ENCODE measurements at regions not wholly inside any gene's neighbourhood (a gene's known extent, or its start where the extent isn't known, plus 50 kb on each side); places are given as distances from the start of the nearest gene placed in this dataset.

DNA sequence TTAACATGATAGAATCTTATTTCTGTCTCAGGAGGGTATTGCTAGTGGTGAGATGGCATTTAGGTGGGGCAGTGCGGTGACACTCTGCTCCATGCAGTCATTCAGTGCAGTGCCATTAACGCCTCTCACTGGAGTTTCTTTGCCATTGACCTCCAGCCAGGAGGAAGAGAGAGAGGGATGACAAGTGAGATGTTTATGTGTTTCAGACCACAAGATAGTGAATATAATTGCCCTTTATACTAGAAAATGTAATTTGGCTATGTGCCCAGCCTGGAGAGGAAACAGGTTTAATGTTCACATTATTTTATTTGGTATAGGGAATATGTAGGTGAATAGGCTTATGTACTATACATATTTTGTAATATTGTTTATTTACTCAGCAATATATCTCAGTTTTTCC lies 84.5 kb downstream of the ZIC1 start:
- WGBS, 2 donors = 70 to 72% methylated on average over 2 of the region's 2 CpGs
- DNase-seq (no peak), ATAC-seq (ENCODE audit: low FRiP score in 2 of 2) (no peak)
- Histone ChIP-seq H3K27me3 (no peaks in the 10 kb centered on the region), H3K9me3 (no peaks in the 10 kb centered on the region), H3K36me3 (no peaks in the 10 kb centered on the region), H3K4me3 (no peak overlapping the region), H3K27ac (no peak overlapping the region), H3K4me1 (no peaks in the 10 kb centered on the region)
- TF ChIP-seq EP300 (IDR thresholded peaks at IDR 0.05) = no peak
- no peak for TF ChIP-seq POLR2AphosphoS5 (IDR thresholded peaks at IDR 0.05)
- no peak for TF ChIP-seq POLR2A (IDR thresholded peaks at IDR 0.05)
- TF ChIP-seq, protein P1, sequence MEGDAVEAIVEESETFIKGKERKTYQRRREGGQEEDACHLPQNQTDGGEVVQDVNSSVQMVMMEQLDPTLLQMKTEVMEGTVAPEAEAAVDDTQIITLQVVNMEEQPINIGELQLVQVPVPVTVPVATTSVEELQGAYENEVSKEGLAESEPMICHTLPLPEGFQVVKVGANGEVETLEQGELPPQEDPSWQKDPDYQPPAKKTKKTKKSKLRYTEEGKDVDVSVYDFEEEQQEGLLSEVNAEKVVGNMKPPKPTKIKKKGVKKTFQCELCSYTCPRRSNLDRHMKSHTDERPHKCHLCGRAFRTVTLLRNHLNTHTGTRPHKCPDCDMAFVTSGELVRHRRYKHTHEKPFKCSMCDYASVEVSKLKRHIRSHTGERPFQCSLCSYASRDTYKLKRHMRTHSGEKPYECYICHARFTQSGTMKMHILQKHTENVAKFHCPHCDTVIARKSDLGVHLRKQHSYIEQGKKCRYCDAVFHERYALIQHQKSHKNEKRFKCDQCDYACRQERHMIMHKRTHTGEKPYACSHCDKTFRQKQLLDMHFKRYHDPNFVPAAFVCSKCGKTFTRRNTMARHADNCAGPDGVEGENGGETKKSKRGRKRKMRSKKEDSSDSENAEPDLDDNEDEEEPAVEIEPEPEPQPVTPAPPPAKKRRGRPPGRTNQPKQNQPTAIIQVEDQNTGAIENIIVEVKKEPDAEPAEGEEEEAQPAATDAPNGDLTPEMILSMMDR (IDR thresholded peaks at IDR 0.05) = no peak

DNA sequence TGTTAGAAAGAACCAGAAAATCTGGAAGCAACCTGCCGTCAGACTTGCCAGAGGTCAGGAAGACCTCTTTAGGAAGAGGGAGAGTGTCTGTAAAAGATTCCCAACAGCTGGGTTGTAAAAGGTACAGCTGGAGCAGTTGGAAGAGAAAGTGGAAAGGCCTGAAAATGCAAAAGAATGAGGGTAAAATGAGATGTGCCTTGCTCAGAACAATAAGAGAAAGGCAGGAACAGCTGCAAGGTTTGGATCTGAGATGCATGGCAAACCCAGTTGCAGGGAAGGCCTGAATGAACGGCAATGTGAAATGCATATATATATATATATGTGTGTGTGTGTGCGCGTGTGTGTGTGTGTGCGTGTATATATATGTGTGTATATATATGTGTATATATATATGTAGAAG lies 88.1 kb downstream of the ZIC1 start:
- no peaks in the 10 kb centered on the region for H3K4me1 ChIP-seq
- ATAC-seq (ENCODE audit: low FRiP score in 2 of 2) = no peak
- H3K4me3 ChIP-seq = no peak overlapping the region
- H3K27ac ChIP-seq = no peak overlapping the region
- H3K36me3 ChIP-seq = no peaks in the 10 kb centered on the region
- H3K27me3 ChIP-seq = no peaks in the 10 kb centered on the region
- H3K9me3 ChIP-seq = no peaks in the 10 kb centered on the region
- no peak for DNase-seq
- WGBS, 2 donors = 72 to 84% methylated on average over 5 of the region's 5 CpGs
- TF ChIP-seq POLR2AphosphoS5 (IDR thresholded peaks at IDR 0.05) = no peak
- TF ChIP-seq EP300 (IDR thresholded peaks at IDR 0.05) = no peak
- no peak for TF ChIP-seq POLR2A (IDR thresholded peaks at IDR 0.05)
- TF ChIP-seq, protein P1 (IDR thresholded peaks at IDR 0.05) = no peak

DNA sequence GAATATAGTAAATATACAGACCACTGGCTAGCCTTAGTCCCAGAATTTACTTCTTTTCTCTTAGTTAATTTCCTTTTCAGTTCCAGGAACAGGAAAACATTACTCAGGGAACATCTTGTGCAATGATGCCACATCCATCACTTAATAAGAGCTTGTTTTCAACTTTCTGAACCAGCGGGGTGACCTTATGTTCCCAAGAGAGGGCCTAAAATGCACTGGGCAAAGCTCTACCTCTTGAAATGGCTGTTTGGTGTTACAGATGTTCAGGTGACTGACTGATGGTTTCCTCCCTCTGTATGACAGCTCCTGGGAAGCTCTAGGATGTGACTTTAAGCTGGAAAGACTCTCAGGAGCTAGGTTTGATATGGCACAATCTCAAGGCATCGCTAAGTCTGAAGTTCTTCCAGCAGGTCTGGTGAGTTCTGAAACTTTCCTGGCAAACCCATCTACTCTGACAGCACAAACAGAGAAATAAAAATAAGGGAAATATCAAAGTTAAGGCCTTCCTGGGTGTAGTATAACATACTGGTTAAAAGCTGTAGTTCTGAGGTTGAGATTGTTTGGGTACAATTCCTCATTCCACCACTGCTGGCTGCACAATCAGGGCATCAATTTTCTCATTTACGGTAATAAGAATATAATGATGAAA lies 98.6 kb downstream of the ZIC1 start:
- DNase-seq (no peak), ATAC-seq (ENCODE audit: low FRiP score in 2 of 2) (no peak)
- Histone ChIP-seq H3K9me3 (no peaks in the 10 kb centered on the region), H3K4me3 (no peak overlapping the region), H3K27ac (no peak overlapping the region), H3K36me3 (no peaks in the 10 kb centered on the region), H3K27me3 (no peaks in the 10 kb centered on the region), H3K4me1 (no peaks in the 10 kb centered on the region)
- WGBS, 2 donors = 81 to 88% methylated on average over 3 of the region's 3 CpGs
- TF ChIP-seq POLR2A (IDR thresholded peaks at IDR 0.05) (no peak), POLR2AphosphoS5 (IDR thresholded peaks at IDR 0.05) (peak in 1 of 2 donors; percentile 29), EP300 (IDR thresholded peaks at IDR 0.05) (peak in 1 of 4 donors; percentile 35)
- TF ChIP-seq, protein P1 (IDR thresholded peaks at IDR 0.05) = no peak

DNA sequence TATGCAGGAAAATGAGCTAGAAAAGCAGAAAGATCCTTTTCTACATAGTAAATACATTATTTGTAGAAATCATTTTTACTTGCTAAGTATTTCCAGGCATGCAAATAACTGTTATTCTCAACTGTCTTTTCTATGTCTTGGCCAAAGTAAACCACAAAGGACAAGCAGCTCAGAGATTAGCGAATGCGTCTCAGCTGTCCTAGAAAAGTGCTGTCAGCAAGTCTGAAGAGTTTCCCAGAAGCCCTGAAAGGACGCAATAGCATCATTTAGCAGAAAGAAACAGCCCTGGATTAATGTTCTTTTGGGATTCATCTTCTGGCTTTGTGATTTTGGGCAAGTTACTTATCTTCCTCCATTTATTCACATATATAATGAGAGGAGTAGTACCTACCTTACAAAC lies 100.3 kb downstream of the ZIC1 start:
- DNase-seq (no peak), ATAC-seq (ENCODE audit: low FRiP score in 2 of 2) (no peak)

More for the DNA sequence above, 100.3 kb downstream of the ZIC1 start:
- Histone ChIP-seq H3K4me1 (no peaks in the 10 kb centered on the region), H3K27ac (no peak overlapping the region), H3K27me3 (no peaks in the 10 kb centered on the region), H3K36me3 (no peaks in the 10 kb centered on the region), H3K4me3 (no peak overlapping the region), H3K9me3 (no peaks in the 10 kb centered on the region)
- TF ChIP-seq, protein P1 (IDR thresholded peaks at IDR 0.05) = no peak
- TF ChIP-seq EP300 (IDR thresholded peaks at IDR 0.05) = no peak
- no peak for TF ChIP-seq POLR2A (IDR thresholded peaks at IDR 0.05)
- no peak for TF ChIP-seq POLR2AphosphoS5 (IDR thresholded peaks at IDR 0.05)
- 84 to 87% methylated on average over 3 of the region's 3 CpGs for whole genome bisulfite sequencing, 2 donors
